NCI-H345 treated with DMSO at 0.1 percent for 48 hours (cell line): ENCODE measurements at regions not wholly inside any gene's neighbourhood (a gene's known extent, or its start where the extent isn't known, plus 50 kb on each side); places are given as distances from the start of the nearest gene placed in this dataset.

Source experiments
- DNase-seq: peaks from one replicate; lab custom pipeline; 2025; ENCODE audit not compliant: unreplicated experiment; lab: John Stamatoyannopoulos, UW

- no peak for DNase-seq
Observed at GRCh38 chr11:37124384-37124783, 526.3 kb upstream of the RAG2 start.

- no peak for DNase-seq
Observed at GRCh38 chr11:37115963-37116362, 517.9 kb upstream of the RAG2 start.

- no peak for DNase-seq
Observed at GRCh38 chr11:37110385-37110784, 512.3 kb upstream of the RAG2 start.

- DNase-seq, result no peak
Observed at GRCh38 chr11:37109286-37109585, 511.2 kb upstream of the RAG2 start.

GRCh38 chr11:37108436-37109285 is 510.6 kb upstream of the RAG2 start:
- DNase-seq, result no peak

- no peak for DNase-seq
Observed at GRCh38 chr11:37107831-37108230, 509.8 kb upstream of the RAG2 start.

GRCh38 chr11:37107415-37107814 is 509.4 kb upstream of the RAG2 start:
- no peak for DNase-seq

GRCh38 chr11:37105427-37105826 is 507.4 kb upstream of the RAG2 start:
- no peak for DNase-seq

- DNase-seq, result no peak
Observed at GRCh38 chr11:37104380-37104779, 506.3 kb upstream of the RAG2 start.

- DNase-seq, result no peak
Observed at GRCh38 chr11:37100008-37100407, 502.0 kb upstream of the RAG2 start.

- DNase-seq, result no peak
Observed at GRCh38 chr11:37092487-37092886, 494.5 kb upstream of the RAG2 start.

- no peak for DNase-seq
Observed at GRCh38 chr11:37089439-37089838, 491.4 kb upstream of the RAG2 start.

GRCh38 chr11:37088573-37088910 is 490.5 kb upstream of the RAG2 start:
- no peak for DNase-seq

GRCh38 chr11:37087650-37088572 is 489.9 kb upstream of the RAG2 start:
- no peak for DNase-seq

- no peak for DNase-seq
Observed at GRCh38 chr11:37078521-37078920, 480.5 kb upstream of the RAG2 start.

- DNase-seq, result no peak
Observed at GRCh38 chr11:37076866-37077265, 478.8 kb upstream of the RAG2 start.

- no peak for DNase-seq
Observed at GRCh38 chr11:37072538-37073055, 474.6 kb upstream of the RAG2 start.

GRCh38 chr11:37050311-37050710 is 452.3 kb upstream of the RAG2 start:
- no peak for DNase-seq

- DNase-seq, result no peak
Observed at GRCh38 chr11:37040921-37041320, 442.9 kb upstream of the RAG2 start.

GRCh38 chr11:37038911-37039310 is 440.9 kb upstream of the RAG2 start:
- DNase-seq, result no peak

GRCh38 chr11:37026741-37027140 is 428.7 kb upstream of the RAG2 start:
- no peak for DNase-seq

GRCh38 chr11:37026326-37026725 is 428.3 kb upstream of the RAG2 start:
- DNase-seq, result no peak
